HepG2 (cell line): ENCODE measurements at regions not wholly inside any gene's neighbourhood (a gene's known extent, or its start where the extent isn't known, plus 50 kb on each side); places are given as distances from the start of the nearest gene placed in this dataset.

Experiments used
- ATF3 ChIP-seq: sonication (generic); formaldehyde crosslinking; IDR thresholded peaks from 2 replicates; pipeline ENCODE4 v1.4.0; 2020; ENCODE audit warnings: missing genetic modification reagents
- BCL6 ChIP-seq: IDR thresholded peaks from 2 replicates; pipeline ENCODE4 v1.6.1; 2016; ENCODE audit warnings: missing genetic modification reagents, missing compliant biosample characterization
- CBX5 ChIP-seq: sonication (generic); formaldehyde crosslinking; IDR thresholded peaks from 2 replicates; pipeline ENCODE4 v1.4.0; 2020; ENCODE audit warnings: missing genetic modification reagents, borderline replicate concordance
- CC2D1A ChIP-seq: sonication (generic); formaldehyde crosslinking; IDR thresholded peaks from 2 replicates; pipeline ENCODE4 v1.8.1; 2023; ENCODE audit warnings: mild to moderate bottlenecking, missing genetic modification reagents
- EP300 ChIP-seq, 3 experiments: sonication (generic) in 1 of 3; formaldehyde crosslinking in 1 of 3; IDR thresholded peaks; 2 replicates each; pipeline versions ENCODE4 v1.5.1 to v1.6.1; 2011 to 2020; ENCODE audit warnings: low read depth in 2 of 3, low read length in 2 of 3, borderline replicate concordance in 1 of 3, improper control_type of control experiment in 1 of 3, mild to moderate bottlenecking in 1 of 3, missing genetic modification reagents in 1 of 3, moderate library complexity in 1 of 3
- HNRNPK ChIP-seq: fragments of 200-400 bp; formaldehyde crosslinking; IDR thresholded peaks from 2 replicates; pipeline ENCODE4 v1.6.1; 2018; ENCODE audit warnings: low read length, low read depth, moderate library complexity, mild to moderate bottlenecking; ENCODE audit not compliant: poor library complexity, severe bottlenecking
- HOXA7 ChIP-seq: sonication (generic); formaldehyde crosslinking; IDR thresholded peaks from 2 replicates; pipeline ENCODE4 v1.8.1; 2022; ENCODE audit warnings: mild to moderate bottlenecking, missing genetic modification reagents, moderate library complexity
- IKZF1 ChIP-seq: fragments of 450-650 bp; IDR thresholded peaks from 2 replicates; pipeline ENCODE4 v1.7.1; 2016
- KLF12 ChIP-seq: sonication (generic); formaldehyde crosslinking; IDR thresholded peaks from 2 replicates; pipeline ENCODE4 v1.4.0; 2020; ENCODE audit warnings: missing genetic modification reagents, borderline replicate concordance
- POLR2A ChIP-seq, 2 experiments: IDR thresholded peaks; 2 replicates each; pipeline ENCODE4 v1.6.1; 2011; ENCODE audit warnings: low read depth in 2 of 2, low read length in 2 of 2, mild to moderate bottlenecking in 1 of 2, moderate library complexity in 1 of 2; ENCODE audit not compliant: insufficient read depth in 1 of 2
- TAF1 ChIP-seq: sonication (generic); formaldehyde crosslinking; IDR thresholded peaks from 2 replicates; pipeline ENCODE4 v1.4.0; 2020; ENCODE audit warnings: missing genetic modification reagents
- U2AF2 ChIP-seq: fragments of 200-400 bp; formaldehyde crosslinking; IDR thresholded peaks from 2 replicates; pipeline ENCODE4 v1.6.1; 2017; ENCODE audit warnings: low read depth, mild to moderate bottlenecking, low read length
- ZNF598 ChIP-seq: sonication (generic); formaldehyde crosslinking; IDR thresholded peaks from 2 replicates; pipeline ENCODE4 v1.5.1; 2020; ENCODE audit warnings: mild to moderate bottlenecking, missing genetic modification reagents, borderline replicate concordance

GRCh38 chr10:91050371-91051034 lies 129.6 kb upstream of the ANKRD1 start:
- TF ChIP-seq TAF1 (CRISPR knock-in tag) (no peak), EP300 (IDR thresholded peaks at IDR 0.05; ENCODE audit: low read depth in 2 of 2, low read length in 2 of 2) (no peak), EP300 (CRISPR knock-in tag; IDR thresholded peaks at IDR 0.05; ENCODE audit: borderline replicate concordance) (no peak), CBX5 (CRISPR knock-in tag) (no peak), IKZF1 (no peak), CC2D1A (CRISPR knock-in tag) (no peak), U2AF2 (no peak), HNRNPK (no peak), HOXA7 (CRISPR knock-in tag) (no peak), BCL6 (CRISPR knock-in tag) (no peak), KLF12 (CRISPR knock-in tag) (no peak), POLR2A (IDR thresholded peaks at IDR 0.05; ENCODE audit: insufficient read depth in 1 of 2, low read depth in 2 of 2, low read length in 2 of 2) (no peak), ATF3 (CRISPR knock-in tag) (no peak), ZNF598 (CRISPR knock-in tag) (no peak)
